WTC11 (cell line): ENCODE measurements at regions not wholly inside any gene's neighbourhood (a gene's known extent, or its start where the extent isn't known, plus 50 kb on each side); places are given as distances from the start of the nearest gene placed in this dataset.

Experiments used
- ATAC-seq: fragments of 200-7000 bp; cut with Tn5 transposase; 2 replicates; pipeline ENCODE4 v1.10.0; 2021; ENCODE audit warnings: mild to moderate bottlenecking, moderate library complexity
- CTCF ChIA-PET: fragments of 300-600 bp; sonication (Branson Sonifier 250); formaldehyde crosslinking; loops from one replicate; lab custom pipeline; 2021; ENCODE audit warnings: antibody characterized with exemption; lab: Charles Lee
- POLR2A ChIA-PET: fragments of 350-600 bp; sonication (Branson Sonifier 250); formaldehyde crosslinking; loops from one replicate; lab custom pipeline; 2021; ENCODE audit warnings: antibody characterized with exemption; lab: Charles Lee
- DNase-seq: peaks from one replicate; pipeline ENCODE4 v3.0.0; 2021; ENCODE audit warnings: low spot score
- H3K27ac Mint-ChIP-seq: 2 replicates; pipeline ENCODE4 v1.8.0; 2021; ENCODE audit warnings: mixed read lengths
- H3K27me3 Mint-ChIP-seq: 2 replicates; pipeline ENCODE4 v1.8.0; 2021; ENCODE audit warnings: low read depth, mild to moderate bottlenecking, moderate library complexity, mixed read lengths
- H3K36me3 Mint-ChIP-seq: 2 replicates; pipeline ENCODE4 v1.8.0; 2021; ENCODE audit warnings: mixed read lengths
- H3K4me1 Mint-ChIP-seq: 2 replicates; pipeline ENCODE4 v1.8.0; 2022; ENCODE audit warnings: mixed read lengths
- H3K4me3 Mint-ChIP-seq: 2 replicates; pipeline ENCODE4 v1.8.0; 2021; ENCODE audit warnings: mild to moderate bottlenecking, moderate library complexity, mixed read lengths
- H3K9me3 Mint-ChIP-seq: 2 replicates; pipeline ENCODE4 v1.8.0; 2021; ENCODE audit warnings: mixed read lengths
- ATF3 ChIP-seq: sonication (generic); formaldehyde crosslinking; conservative IDR thresholded peaks from 2 replicates; pipeline ENCODE4 v1.8.1; 2022; ENCODE audit warnings: mild to moderate bottlenecking, missing genetic modification reagents
- ATF6 ChIP-seq: sonication (generic); formaldehyde crosslinking; IDR thresholded peaks from 2 replicates; pipeline ENCODE4 v1.8.1; 2023; ENCODE audit warnings: mild to moderate bottlenecking, missing genetic modification reagents
- CREM ChIP-seq: sonication (generic); formaldehyde crosslinking; IDR thresholded peaks from 2 replicates; pipeline ENCODE4 v1.8.1; 2022; ENCODE audit warnings: mild to moderate bottlenecking, missing genetic modification reagents, moderate library complexity
- CTCF ChIP-seq: fragments of 200-600 bp; IDR thresholded peaks from 2 replicates; pipeline ENCODE4 v1.8.0; 2022; ENCODE audit warnings: antibody characterized with exemption
- E2F1 ChIP-seq: sonication (generic); formaldehyde crosslinking; IDR thresholded peaks from 2 replicates; pipeline ENCODE4 v1.8.0; 2022; ENCODE audit warnings: mild to moderate bottlenecking, missing genetic modification reagents
- HMGXB4 ChIP-seq: sonication (generic); formaldehyde crosslinking; IDR thresholded peaks from 2 replicates; pipeline ENCODE4 v1.8.1; 2023; ENCODE audit warnings: mild to moderate bottlenecking, moderate library complexity, missing genetic modification reagents
- JAZF1 ChIP-seq: fragments of 250-450 bp; sonication (Bioruptor Pico); IDR thresholded peaks from 2 replicates; pipeline ENCODE4 v1.9.0; 2021; ENCODE audit warnings: moderate library complexity, mild to moderate bottlenecking, inconsistent platforms
- JUN ChIP-seq: sonication (generic); formaldehyde crosslinking; IDR thresholded peaks from 2 replicates; pipeline ENCODE4 v1.8.0; 2023; ENCODE audit warnings: mild to moderate bottlenecking, missing genetic modification reagents
- NFYB ChIP-seq: sonication (generic); formaldehyde crosslinking; conservative IDR thresholded peaks from 2 replicates; pipeline ENCODE4 v1.8.0; 2022; ENCODE audit warnings: low read depth, missing genetic modification reagents
- OVOL2 ChIP-seq: fragments of 250-450 bp; sonication (Bioruptor Pico); IDR thresholded peaks from 2 replicates; pipeline ENCODE4 v1.9.0; 2021; ENCODE audit warnings: mild to moderate bottlenecking, borderline replicate concordance
- RELA ChIP-seq: sonication (generic); formaldehyde crosslinking; IDR thresholded peaks from 2 replicates; pipeline ENCODE4 v1.8.1; 2022; ENCODE audit warnings: missing genetic modification reagents, mild to moderate bottlenecking, borderline replicate concordance
- SMAD3 ChIP-seq: sonication (generic); formaldehyde crosslinking; IDR thresholded peaks from 2 replicates; pipeline ENCODE4 v1.8.0; 2022; ENCODE audit warnings: missing genetic modification reagents, mild to moderate bottlenecking, borderline replicate concordance
- SOX15 ChIP-seq: fragments of 250-450 bp; sonication (Bioruptor Pico); IDR thresholded peaks from 2 replicates; pipeline ENCODE4 v1.9.0; 2021; ENCODE audit warnings: mild to moderate bottlenecking
- STAT6 ChIP-seq: sonication (generic); formaldehyde crosslinking; conservative IDR thresholded peaks from 2 replicates; pipeline ENCODE4 v1.8.1; 2023; ENCODE audit warnings: mild to moderate bottlenecking, low read depth, missing genetic modification reagents, moderate library complexity
- ZMAT4 ChIP-seq: fragments of 250-450 bp; sonication (Bioruptor Pico); IDR thresholded peaks from 2 replicates; pipeline ENCODE4 v1.9.0; 2021; ENCODE audit warnings: mild to moderate bottlenecking
- ZNF121 ChIP-seq: sonication (generic); formaldehyde crosslinking; IDR thresholded peaks from 2 replicates; pipeline ENCODE4 v1.8.0; 2023; ENCODE audit warnings: missing genetic modification reagents
- ZNF219 ChIP-seq: sonication (generic); formaldehyde crosslinking; IDR thresholded peaks from 2 replicates; pipeline ENCODE4 v1.8.0; 2023; ENCODE audit warnings: missing genetic modification reagents, mild to moderate bottlenecking, borderline replicate concordance
- ZNF423 ChIP-seq: fragments of 250-450 bp; sonication (Bioruptor Pico); IDR thresholded peaks from 2 replicates; pipeline ENCODE4 v2.1.2; 2022; ENCODE audit warnings: mild to moderate bottlenecking, moderate library complexity
- ZNF671 ChIP-seq: fragments of 250-450 bp; sonication (Bioruptor Pico); IDR thresholded peaks from 2 replicates; pipeline ENCODE4 v1.8.0; 2021; ENCODE audit warnings: mild to moderate bottlenecking

- DNase-seq (no peak), ATAC-seq (no peak)
- no peak overlapping the region for H3K4me3 Mint-ChIP-seq
- H3K9me3 Mint-ChIP-seq, result no peaks in the 10 kb centered on the region
- no peaks in the 10 kb centered on the region for H3K27me3 Mint-ChIP-seq
- H3K27ac Mint-ChIP-seq, result no peak overlapping the region
- TF ChIP-seq STAT6 (CRISPR knock-in tag), result no peak
- TF ChIP-seq SMAD3 (CRISPR knock-in tag), result no peak
- no peak for TF ChIP-seq OVOL2 (CRISPR knock-in tag)
- TF ChIP-seq HMGXB4 (CRISPR knock-in tag), result no peak
- TF ChIP-seq ATF3 (CRISPR knock-in tag), result no peak
- no peak for TF ChIP-seq CTCF
- no peak for TF ChIP-seq ZNF219 (CRISPR knock-in tag)
- TF ChIP-seq E2F1, result no peak
- no peak for TF ChIP-seq NFYB (CRISPR knock-in tag)
- TF ChIP-seq ZNF671 (CRISPR knock-in tag), result no peak
- no peak for TF ChIP-seq RELA (CRISPR knock-in tag)
- TF ChIP-seq CREM (CRISPR knock-in tag), result no peak
- no peak for TF ChIP-seq ATF6 (CRISPR knock-in tag)
- no peak for TF ChIP-seq SOX15 (CRISPR knock-in tag)
- TF ChIP-seq JUN, result no peak
- no peak for TF ChIP-seq ZNF423 (CRISPR knock-in tag)
- no peak for TF ChIP-seq ZNF121 (CRISPR knock-in tag)
- no peak for TF ChIP-seq ZMAT4 (CRISPR knock-in tag)
- no peak for TF ChIP-seq JAZF1 (CRISPR knock-in tag)
- H3K36me3 Mint-ChIP-seq, result no peaks in the 10 kb centered on the region
- CTCF ChIA-PET, result no interaction called here
- no peaks in the 10 kb centered on the region for H3K4me1 Mint-ChIP-seq
- POLR2A ChIA-PET, result no interaction called here
Measured at GRCh38 chr4:186898367-186898766, 174.7 kb upstream of the FAT1 start.
